ENCODE measurements at regions not wholly inside any gene's neighbourhood (a gene's known extent, or its start where the extent isn't known, plus 50 kb on each side); places are given as distances from the start of the nearest gene placed in this dataset.

- peaks cover 0 to under 1% (median 0%) of the 10 kb centered on the region in 12 donors for H3K9me3 ChIP-seq
- H3K4me1 ChIP-seq, result peaks cover 8 to 46% (median 27%) of the 10 kb centered on the region in 12 donors
- ATAC-seq, result no peak
- H3K36me3 ChIP-seq, result no peaks in the 10 kb centered on the region
- DNase-seq, result no peak
- intact Hi-C loops (cut with DNase I), result no loop called here
- WGBS, 4 donors, result 16 to 30% (median 19%) methylated on average over 4 to 6 of the region's 6 CpGs
- TF ChIP-seq, protein P1, sequence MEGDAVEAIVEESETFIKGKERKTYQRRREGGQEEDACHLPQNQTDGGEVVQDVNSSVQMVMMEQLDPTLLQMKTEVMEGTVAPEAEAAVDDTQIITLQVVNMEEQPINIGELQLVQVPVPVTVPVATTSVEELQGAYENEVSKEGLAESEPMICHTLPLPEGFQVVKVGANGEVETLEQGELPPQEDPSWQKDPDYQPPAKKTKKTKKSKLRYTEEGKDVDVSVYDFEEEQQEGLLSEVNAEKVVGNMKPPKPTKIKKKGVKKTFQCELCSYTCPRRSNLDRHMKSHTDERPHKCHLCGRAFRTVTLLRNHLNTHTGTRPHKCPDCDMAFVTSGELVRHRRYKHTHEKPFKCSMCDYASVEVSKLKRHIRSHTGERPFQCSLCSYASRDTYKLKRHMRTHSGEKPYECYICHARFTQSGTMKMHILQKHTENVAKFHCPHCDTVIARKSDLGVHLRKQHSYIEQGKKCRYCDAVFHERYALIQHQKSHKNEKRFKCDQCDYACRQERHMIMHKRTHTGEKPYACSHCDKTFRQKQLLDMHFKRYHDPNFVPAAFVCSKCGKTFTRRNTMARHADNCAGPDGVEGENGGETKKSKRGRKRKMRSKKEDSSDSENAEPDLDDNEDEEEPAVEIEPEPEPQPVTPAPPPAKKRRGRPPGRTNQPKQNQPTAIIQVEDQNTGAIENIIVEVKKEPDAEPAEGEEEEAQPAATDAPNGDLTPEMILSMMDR (IDR thresholded peaks at IDR 0.05), result no peak
- no peak for TF ChIP-seq POLR2A (IDR thresholded peaks at IDR 0.05)
- H3K27ac ChIP-seq, result peak overlapping the region in 8 of 12 donors; percentile 30 to 66 (median 53)
- H3K27me3 ChIP-seq, result no peaks in the 10 kb centered on the region
- H3K4me3 ChIP-seq, result no peak overlapping the region
Measured at GRCh38 chr17:73770849-73771229, 126.6 kb upstream of the SDK2 start.

DNA sequence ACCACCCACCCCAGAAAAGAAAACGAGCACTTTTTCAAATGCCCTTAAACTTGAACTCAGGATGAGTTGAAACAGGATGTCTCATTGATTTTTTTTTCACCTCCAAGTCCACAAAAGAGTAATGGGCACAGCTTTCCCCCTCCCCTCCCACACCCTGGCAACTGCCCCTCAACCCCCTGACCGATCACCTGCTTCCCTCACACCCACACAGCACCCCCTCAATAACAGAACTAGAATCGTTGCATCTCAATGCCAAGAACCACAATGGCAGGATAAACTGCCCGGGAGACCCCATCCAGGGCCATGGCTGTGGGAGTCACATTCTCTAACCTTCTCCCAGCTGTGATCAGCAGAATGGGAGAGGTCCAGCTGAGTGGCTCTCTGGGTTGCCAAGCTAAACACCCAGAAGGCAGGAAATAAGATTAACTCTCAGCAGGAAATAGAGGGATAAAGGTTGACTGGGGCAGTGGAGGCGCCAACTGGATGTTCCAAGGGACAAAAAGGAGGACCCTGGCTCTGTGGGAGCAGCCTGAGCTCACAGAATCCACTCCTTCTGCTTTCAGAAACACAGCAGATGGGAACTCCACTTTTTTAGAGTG, 128.0 kb upstream of the SDK2 start:
- intact Hi-C loops (cut with DNase I), result no loop called here
- TF ChIP-seq POLR2A (IDR thresholded peaks at IDR 0.05), result no peak
- TF ChIP-seq, protein P1 (IDR thresholded peaks at IDR 0.05), result no peak
- Histone ChIP-seq H3K36me3 (no peaks in the 10 kb centered on the region), H3K4me3 (no peak overlapping the region), H3K4me1 (peaks cover 8 to 38% (median 27%) of the 10 kb centered on the region in 12 donors), H3K9me3 (peaks cover 0 to 9% (median 0%) of the 10 kb centered on the region in 12 donors), H3K27me3 (no peaks in the 10 kb centered on the region), H3K27ac (no peak overlapping the region)
- 61 to 65% (median 63%) methylated on average over 5 of the region's 5 CpGs for WGBS, 4 donors
- ATAC-seq (peak in 1 of 4 donors; percentile 12), DNase-seq (no peak)

GRCh38 chr17:73773702-73774101, 129.5 kb upstream of the SDK2 start:
- Histone ChIP-seq H3K9me3 (peaks cover 0 to 9% (median 0%) of the 10 kb centered on the region in 12 donors), H3K4me1 (peaks cover 8 to 38% (median 27%) of the 10 kb centered on the region in 12 donors), H3K27me3 (no peaks in the 10 kb centered on the region), H3K4me3 (no peak overlapping the region), H3K27ac (no peak overlapping the region), H3K36me3 (no peaks in the 10 kb centered on the region)
- TF ChIP-seq, protein P1 (IDR thresholded peaks at IDR 0.05), result no peak
- no peak for TF ChIP-seq POLR2A (IDR thresholded peaks at IDR 0.05)
- no peak for DNase-seq
- ATAC-seq, result no peak
- WGBS, 4 donors, result 85 to 87% (median 87%) methylated on average over 7 of the region's 7 CpGs
- intact Hi-C loops (cut with DNase I), result no loop called here

- Histone ChIP-seq H3K27ac (no peak overlapping the region), H3K36me3 (no peaks in the 10 kb centered on the region), H3K4me3 (no peak overlapping the region), H3K27me3 (no peaks in the 10 kb centered on the region), H3K9me3 (peaks cover 0 to 9% (median 0%) of the 10 kb centered on the region in 12 donors), H3K4me1 (peaks cover 8 to 35% (median 22%) of the 10 kb centered on the region in 12 donors)
- WGBS, 4 donors, result 85 to 93% (median 91%) methylated on average over 7 of the region's 7 CpGs
- intact Hi-C loops (cut with DNase I), result no loop called here
- no peak for ATAC-seq
- DNase-seq, result no peak
- TF ChIP-seq, protein P1 (IDR thresholded peaks at IDR 0.05), result no peak
- no peak for TF ChIP-seq POLR2A (IDR thresholded peaks at IDR 0.05)
Measured at GRCh38 chr17:73774852-73775251, 130.6 kb upstream of the SDK2 start.
